Hematopoietic multipotent progenitor cell (in vitro differentiated cells): ENCODE measurements at regions not wholly inside any gene's neighbourhood (a gene's known extent, or its start where the extent isn't known, plus 50 kb on each side); places are given as distances from the start of the nearest gene placed in this dataset.

Experiments
- DNase-seq, 3 donors: peaks; one replicate each; pipeline ENCODE4 v3.0.0-alpha.2; 2011 to 2015; ENCODE audit warnings: low read depth in 2 of 3, low spot score in 2 of 3

DNA sequence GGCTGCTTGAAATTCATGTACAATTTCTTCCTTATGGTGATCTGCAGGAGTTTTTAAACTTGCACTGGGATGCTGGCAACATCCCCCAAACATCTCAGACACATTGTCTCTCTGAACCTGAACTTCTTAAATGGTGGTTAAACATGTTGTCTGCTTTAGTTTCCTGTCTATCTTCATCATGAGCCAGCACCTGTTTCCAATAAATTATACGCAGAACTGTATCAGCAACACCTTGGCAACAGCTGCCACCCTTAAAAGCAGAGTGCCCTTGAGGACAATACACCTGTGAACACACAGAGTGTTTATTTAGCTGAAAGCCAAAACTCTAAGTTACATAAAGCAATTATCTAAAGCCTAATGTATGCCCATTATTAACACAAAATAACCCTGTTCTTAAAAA is 242.9 kb downstream of the WNT5A start:
- no peak for DNase-seq

DNA sequence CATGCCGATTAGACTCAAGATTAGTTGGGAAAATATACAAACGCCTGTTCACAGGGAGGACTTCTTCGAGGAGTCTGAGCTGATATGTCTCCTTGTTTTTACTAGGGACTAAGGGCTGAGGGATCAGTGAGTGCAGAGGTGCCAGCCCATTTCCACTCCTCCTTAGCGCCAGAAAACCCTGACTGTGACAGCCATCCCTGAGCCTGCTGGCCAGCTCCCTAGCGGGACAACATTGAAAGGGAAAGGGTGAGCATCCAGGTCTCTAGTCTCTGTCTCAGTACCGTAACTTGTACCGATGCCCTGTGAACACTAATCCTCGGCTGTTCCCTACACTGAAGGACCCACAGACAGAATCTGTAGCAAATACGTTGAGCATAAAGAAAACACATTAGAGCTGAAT is 243.4 kb downstream of the WNT5A start:
- DNase-seq: no peak

DNA sequence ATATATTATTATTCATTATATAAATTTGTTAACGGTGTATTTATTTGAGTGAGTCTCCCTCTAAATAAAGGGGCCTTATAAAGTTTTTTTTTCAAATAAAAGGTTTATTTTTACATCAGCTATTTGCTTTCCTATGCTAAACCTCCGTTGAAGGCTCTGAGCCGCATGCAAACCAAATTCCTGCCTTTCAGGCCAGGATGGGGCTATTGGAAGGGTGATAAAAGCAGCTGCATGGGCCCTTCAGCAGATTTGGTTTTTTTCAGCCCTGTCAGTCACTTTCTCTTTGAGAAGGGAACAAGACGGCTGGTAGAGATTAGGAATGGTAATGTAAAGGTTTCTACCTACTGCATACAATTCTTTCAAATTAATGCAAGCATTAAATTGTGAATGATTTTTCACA is 244.2 kb downstream of the WNT5A start:
- no peak for DNase-seq

DNA sequence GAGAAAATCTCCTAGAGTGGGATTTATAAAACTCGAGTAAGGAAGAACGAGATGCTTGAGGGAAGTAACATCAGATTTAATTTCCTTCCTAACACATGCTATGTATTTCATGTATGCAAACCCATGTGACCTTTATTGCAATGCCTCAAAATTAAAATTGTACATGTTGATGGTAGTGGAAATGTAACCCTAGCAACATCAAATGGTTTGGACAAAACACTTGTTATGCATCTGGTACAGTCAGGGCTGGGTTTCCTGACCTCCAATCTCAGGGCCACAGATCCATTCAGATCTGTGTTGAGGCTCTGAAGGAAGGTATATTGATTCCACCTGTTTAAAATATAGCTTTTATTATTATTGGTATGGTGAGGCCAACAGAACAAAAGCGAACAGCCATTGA is 246.0 kb downstream of the WNT5A start:
- no peak for DNase-seq

DNA sequence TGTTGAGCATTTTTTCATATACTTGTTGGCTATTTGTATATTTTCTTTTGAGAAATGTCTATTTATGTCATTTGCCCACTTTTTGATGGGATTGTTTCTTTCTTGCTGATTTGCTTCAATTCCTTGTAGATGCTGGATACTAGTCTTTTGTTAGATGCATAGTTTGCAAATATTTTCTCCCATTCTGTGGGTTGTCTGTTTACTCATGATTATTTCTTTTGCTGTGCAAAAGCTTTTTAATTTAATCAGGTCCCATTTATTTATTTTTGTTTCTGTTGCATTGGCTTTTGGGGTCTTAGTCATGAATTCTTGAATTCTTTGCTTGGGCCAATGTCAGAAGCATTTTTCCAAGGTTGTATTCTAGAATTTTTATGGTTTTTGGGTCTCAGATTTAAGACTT is 251.7 kb downstream of the WNT5A start:
- DNase-seq: no peak

DNA sequence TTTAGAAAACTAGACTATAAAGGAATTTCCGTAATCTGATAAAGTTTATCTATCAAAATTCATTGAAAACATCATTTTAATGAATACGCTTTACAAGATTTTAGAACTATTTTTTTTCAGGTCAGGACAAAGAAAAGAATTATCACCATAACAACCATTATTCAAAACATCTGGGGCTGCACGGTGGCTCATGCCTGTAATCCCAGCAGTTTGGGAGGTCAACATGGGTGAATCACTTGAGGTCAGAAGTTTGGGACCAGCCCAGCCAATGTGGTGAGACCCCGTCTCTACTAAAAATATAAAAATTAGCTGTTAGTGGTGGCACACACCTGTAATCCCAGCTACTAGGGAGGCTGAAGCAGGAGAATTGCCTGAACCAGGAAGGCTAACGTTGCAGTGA is 260.4 kb downstream of the WNT5A start:
- no peak for DNase-seq

DNA sequence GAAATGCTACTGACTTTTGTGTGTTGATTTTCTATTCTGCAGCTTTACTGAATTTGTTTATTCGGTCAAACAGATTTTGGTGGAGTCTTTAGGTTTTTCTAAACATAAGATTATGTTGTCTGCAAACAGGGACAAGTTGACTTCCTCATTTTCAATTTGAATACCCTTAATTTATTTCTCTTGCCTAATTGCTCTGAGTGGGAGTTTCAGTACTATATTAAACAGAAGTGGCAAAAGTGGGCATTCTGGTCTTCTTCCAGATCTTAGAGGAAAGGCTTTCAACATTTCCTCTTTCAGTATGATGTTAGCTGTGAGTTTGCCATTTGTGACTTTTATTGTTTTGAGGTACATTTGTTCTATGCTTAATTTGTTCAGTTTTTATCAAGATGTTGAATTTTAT is 268.5 kb downstream of the WNT5A start:
- DNase-seq: no peak

DNA sequence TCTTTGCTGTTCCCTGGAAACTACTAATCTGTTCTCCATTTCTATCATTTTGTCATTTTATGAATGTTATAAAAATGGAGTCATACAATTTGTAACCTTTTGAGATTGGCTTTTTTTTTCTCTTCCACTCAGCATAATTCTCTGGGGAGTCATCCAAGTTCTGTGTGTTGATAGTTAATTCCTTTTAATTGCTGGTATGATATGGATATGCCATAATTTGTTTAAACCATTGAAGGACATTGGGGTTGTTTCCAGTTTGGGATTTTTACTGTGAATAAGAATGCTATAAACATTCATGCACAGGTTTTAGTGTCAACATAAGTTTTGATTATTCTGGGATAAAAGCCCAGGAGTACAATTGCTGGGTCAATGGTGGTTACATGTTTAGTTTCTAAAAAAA is 279.4 kb downstream of the WNT5A start:
- no peak for DNase-seq

DNA sequence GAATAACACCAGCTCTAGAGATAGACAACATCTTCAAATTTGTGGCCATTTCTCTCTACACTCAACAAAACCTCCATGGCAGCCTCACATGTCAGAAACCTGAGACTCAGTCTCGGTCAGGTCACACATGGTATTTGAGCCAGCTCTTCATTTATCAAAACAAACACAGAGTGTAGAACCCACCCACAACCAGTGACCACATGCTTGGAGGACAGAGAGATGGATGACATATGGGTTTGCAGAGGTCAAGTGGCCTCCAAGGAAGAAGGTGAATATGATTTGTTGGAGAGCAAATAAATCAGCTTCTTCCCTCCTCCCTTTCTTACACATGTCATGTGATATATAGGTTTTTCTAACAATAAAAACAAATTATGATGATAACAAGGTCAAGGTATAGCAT is 278.1 kb upstream of the LRTM1 start:
- no peak for DNase-seq

DNA sequence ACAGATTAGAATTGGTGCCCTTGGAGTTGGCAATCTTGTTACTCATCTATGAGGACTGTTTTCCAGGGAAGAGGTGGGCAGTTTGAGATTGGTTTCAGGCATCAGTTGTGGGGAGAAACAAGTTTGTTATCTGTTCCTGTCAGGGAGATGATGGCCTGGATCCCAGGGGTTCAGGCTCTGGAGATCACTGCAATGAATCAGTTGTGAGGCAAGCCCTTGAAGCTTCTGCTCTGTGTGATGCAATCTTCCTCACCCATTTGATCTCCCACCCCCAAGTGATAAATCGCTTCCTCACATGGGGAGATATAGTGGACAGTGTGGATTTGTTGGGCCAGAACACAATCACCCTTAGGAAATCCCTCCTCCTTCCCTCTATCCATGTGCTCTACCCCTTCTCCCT is 276.6 kb upstream of the LRTM1 start:
- no peak for DNase-seq

DNA sequence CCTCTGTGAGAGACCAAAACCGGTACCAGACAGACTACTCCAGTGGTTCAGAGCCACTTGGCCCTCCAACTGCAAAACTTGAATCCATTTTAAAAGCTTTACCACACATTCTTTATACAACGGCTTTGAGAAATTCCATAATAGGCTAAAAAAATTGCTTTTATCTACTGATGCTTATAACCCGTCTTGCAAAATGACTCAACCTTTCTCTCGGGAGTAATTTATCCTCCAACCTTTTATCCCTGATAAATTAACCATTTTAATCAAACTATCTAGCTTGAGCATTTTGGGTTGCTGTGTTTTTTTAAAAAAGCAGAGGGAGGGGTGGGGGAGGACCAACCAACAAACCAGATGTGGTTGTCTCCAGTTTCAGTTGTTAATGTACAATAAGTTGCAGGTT is 275.7 kb upstream of the LRTM1 start:
- no peak for DNase-seq

DNA sequence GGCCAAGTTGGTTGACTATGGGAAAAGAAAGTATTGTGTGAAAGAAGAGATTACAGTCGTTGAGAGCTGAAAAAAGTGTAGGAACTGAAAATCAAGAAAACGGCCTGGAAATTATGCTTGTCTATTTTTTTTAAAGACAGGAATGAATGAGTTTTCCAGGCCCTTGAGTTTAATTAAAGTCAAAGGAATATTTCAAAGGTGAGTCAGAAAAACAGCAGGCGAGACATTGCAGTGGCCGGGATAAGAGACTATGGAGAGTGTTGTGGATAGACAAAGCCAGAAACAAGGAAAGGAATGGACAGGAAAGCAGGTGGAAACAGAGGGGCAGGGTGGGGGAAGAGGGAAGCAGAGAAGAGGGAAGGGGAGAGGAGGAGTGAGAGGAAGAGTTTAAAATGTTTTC is 275.1 kb upstream of the LRTM1 start:
- no peak for DNase-seq

DNA sequence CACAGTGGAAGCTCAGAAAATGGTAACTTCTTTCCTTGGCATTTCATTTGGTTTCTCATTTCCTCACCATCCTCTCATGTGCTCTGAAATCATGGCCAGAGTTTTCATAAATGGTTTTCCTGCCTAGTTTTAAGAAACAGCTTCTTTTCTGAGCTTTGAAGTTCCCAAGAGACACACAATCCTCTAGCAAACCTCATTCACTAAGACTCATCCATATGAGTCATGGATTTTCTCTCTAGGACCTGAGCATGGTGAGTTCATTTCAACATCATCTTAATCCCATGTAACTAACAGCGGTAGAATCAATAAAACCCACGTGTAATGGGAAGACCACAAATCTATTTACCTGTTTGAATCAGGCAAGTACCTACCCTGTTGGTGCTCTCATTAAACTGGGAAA is 274.5 kb upstream of the LRTM1 start:
- DNase-seq: no peak

DNA sequence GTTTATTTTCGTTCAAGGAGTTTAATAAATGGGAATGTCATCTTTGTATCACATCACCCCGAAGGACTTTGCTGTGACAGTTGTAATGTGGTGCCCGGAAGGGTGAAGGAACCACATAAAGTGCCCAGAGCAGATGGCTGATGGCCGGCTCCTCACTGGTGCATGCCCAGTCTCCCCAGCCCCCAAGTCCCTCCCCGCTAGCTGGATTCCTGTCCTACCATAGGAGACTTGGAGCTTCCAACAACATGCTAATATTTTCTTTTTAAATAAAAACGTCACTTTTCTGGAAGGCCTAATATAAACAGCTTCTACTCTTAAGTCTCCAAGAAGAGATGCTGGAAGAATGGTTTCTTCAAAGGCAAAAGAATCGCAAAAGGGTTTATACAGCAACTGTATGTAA is 273.9 kb upstream of the LRTM1 start:
- DNase-seq: no peak

DNA sequence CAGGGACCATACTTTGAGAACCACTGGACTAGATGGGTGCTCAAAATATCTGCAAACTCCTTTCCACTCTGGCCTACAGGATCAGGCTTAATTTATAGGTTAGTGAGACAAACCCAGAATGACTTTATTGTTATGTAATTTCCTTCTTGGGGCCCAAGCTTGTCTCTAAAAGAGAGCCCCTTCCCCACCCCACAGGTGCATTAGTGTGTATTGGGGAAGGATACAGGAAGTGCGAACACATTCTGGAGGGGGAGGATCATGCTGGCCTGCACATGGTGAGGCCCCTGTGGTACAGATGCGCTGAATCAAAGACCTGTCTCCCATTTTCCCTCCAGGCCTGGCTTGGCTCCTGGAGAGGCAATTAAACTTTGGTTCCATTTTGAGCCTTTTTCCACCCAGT is 273.0 kb upstream of the LRTM1 start:
- DNase-seq: no peak

DNA sequence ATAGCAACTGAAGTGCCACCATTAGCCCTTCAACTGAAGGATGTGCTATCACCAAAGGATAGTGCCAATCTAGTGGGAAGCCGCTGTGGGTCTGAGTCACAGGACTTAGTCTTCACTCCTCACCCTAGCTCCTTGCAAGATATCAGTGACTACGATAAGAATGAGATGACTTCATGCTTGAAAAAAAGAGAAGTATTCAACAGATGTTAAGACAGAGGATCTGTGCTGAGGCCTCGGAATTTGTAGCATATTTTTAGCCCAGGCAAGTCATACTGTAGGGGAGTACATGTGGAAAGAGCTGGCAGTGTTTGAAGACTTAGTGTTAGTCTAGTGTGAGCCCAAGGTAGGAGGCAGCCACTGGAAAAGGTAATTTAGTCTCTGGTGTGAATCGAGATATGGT is 270.7 kb upstream of the LRTM1 start:
- DNase-seq: no peak

DNA sequence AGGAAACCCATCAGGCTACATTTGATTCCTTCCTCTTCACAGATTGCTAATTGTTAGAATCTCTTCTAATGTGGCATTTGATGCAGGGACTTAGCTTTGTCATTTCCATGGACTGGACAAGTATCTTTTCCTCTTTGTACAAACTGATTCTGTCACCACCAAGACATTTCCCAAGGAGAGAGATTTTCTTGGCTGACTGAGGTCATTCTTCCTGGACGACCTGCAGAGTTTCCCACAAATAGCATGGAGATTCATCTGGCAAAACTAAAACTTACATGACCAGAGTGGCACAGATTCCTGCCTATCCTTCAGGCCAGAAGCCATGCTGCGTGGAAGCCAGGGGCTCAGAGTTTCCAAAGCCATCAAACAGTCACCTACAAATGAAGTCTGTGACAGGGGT is 269.2 kb upstream of the LRTM1 start:
- DNase-seq: no peak

DNA sequence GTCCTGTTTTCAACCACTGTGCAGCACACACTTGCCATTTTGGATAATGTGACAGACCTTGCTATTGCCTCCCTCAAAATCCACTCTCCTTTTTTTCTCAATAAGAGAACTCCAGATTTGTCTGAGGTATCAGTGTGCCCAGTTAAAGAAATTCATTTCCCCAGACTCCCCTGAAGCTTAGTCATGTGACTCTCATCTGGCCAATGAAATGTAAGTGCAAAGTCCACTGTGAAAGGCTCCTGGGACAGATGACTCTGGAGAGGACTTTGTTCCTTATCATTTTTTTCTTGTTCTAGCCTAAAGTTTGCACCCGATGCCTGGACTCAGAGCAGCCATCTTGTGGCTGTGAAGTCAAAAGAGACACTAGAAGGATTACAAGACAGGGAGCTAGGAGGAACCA is 268.6 kb upstream of the LRTM1 start:
- DNase-seq: no peak

DNA sequence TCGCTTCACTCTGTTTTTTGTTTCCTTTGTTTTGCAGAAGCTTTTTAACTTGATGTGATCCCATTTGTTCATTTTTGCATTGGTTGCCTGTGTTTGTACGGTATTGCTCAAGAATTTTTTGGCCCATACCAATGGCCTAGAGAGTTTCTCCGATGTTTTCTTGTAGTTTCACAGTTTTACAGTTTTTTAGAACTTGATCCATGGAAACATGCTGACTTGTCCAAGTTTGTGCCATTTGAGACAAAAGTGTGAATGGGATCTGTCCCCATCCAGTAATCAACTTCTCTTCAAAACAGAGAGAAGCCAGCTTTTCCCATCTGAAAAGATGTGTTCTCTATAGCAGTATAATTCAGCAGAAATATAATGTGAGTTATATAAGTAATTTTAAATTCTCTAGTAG is 266.5 kb upstream of the LRTM1 start:
- DNase-seq: no peak

DNA sequence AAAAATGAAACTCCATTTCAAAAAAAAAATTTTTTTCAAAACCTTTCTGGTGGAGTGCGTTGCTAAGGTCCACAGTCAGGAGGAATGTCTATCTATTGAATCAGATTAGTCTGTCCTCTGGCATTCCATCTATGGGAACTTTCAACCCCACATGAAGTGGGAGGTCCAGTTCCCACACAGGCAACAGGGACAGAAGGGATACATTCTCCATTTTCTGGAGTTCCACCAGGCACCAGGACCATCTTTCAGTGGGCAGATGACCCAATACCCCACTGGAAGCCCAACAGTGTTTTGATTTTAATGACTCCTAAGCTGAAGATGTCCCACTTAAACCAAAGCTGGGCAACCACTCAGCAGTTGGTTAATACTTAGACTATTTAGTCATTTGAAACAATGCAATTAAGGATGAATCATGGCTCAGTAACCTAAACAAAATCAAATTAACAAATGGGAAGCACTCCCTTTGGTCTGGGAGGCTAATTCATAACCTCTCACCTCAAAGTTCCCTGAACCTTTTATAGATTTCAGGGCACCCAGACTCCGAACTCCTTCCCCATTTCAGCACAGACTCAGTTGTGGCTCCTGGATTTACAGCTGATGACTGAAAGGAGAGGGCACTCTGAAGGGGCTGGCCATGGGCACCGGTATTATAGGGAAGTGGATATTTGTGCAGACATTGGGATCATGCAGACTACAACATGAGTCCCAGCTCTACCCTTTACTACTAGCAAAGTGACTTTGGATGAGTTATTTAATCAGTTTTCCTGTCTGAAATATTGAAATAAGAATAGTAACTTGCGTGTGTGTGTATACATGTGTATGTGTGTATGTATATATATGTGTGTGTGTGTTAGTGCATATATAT is 264.3 kb upstream of the LRTM1 start:
- no peak for DNase-seq

DNA sequence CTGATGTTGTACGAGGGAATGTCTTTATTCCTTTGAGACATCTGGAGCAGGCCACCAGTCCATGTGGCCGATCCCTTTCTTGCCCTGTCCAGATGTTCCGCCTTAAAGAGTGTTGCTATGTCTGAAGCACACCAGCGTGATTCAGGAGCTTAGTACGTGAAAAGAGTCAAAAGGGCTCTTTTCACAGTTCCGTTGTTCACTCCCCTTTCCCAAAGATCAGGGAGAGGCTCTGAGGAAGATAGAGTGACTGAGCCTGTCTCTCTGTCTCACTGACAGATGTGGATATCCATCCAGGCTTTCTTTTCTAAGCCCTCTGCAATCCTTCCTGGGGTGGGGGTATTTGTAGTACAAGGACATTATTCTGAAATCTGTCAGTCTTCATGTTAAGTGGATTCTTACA is 262.5 kb upstream of the LRTM1 start:
- no peak for DNase-seq

DNA sequence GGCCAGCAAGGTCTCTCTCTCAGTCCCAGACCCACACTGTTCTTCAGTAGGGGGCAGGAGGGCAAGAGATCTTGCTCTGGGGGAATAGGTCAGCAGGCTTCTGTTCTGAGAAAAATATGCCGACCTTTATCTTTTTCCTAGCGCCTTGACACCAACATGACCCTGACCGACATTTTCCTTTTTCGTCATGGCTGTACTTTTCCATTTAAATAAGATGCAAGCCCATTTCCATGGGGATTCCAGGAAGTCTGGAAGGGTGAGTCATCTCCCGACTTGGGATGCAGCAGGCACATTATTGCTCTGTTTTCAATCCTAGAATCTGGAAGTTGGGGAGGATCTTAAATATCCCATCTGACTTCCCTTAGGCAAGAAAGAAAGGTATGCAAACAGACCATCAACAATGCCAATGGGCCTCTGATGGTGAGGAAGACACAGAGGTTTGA is 261.5 kb upstream of the LRTM1 start:
- no peak for DNase-seq

DNA sequence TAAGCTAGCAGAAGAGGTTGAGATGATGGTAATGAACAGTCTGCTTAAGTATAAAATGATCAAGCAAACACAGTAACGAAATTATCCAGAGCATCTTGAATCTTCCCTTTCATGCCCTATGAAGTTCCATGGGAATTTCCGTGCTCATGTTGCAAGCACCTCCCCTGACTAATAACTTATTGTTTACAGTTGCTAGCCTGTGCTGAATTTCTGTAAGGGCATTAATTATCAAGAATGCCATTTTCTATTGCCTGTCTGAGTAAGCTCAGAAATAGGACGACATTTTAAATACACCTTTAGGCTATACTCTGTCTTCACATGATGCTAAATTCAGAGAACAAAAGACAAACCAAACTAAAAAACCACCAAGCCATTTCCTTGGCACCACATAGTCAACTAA is 257.5 kb upstream of the LRTM1 start:
- DNase-seq: no peak
